CD4-positive, alpha-beta T cell (primary cell): ENCODE measurements at regions not wholly inside any gene's neighbourhood (a gene's known extent, or its start where the extent isn't known, plus 50 kb on each side); places are given as distances from the start of the nearest gene placed in this dataset.

Source experiments
- ATAC-seq: fragments of 200-7000 bp; cut with Tn5 transposase; one replicate; pipeline ENCODE4 v1.10.0; 2022; ENCODE audit warnings: mild to moderate bottlenecking; ENCODE audit not compliant: poor library complexity
- CTCF ChIA-PET: fragments of 350-600 bp; sonication (Branson Sonifier 250); formaldehyde crosslinking; loops from one replicate; lab custom pipeline; 2021; ENCODE audit warnings: antibody characterized with exemption, inconsistent platforms; lab: Charles Lee
- POLR2A ChIA-PET: fragments of 350-600 bp; sonication (Branson Sonifier 250); formaldehyde crosslinking; loops from one replicate; lab custom pipeline; 2021; ENCODE audit warnings: antibody characterized with exemption, inconsistent platforms; lab: Charles Lee
- DNase-seq, 14 experiments: peaks; one replicate each; pipeline ENCODE4 v3.0.0-alpha.2; 2013 to 2020; ENCODE audit warnings: mixed read lengths in 2 of 14
- H3K27ac ChIP-seq, 2 donors: one replicate each; pipeline versions ENCODE4 v1.5.1 to v1.7.0; 2013; ENCODE audit warnings: low read length in 2 of 2, low read depth in 1 of 2, mild to moderate bottlenecking in 1 of 2
- H3K27me3 ChIP-seq, 2 experiments: 1 replicate in 1 of 2; 2 replicates in 1 of 2; pipeline versions ENCODE4 v1.6.1 to v1.7.0; 2013; ENCODE audit warnings: low read length in 2 of 2, control low read depth in 1 of 2, mild to moderate bottlenecking in 1 of 2, moderate library complexity in 1 of 2; ENCODE audit not compliant: insufficient read depth in 2 of 2, control insufficient read depth in 1 of 2
- H3K36me3 ChIP-seq: one replicate; pipeline ENCODE4 v1.6.1; 2013; ENCODE audit warnings: low read length, control low read depth; ENCODE audit not compliant: insufficient read depth
- H3K4me1 ChIP-seq: one replicate; pipeline ENCODE4 v1.6.1; 2013; ENCODE audit warnings: low read length, control low read depth; ENCODE audit not compliant: insufficient read depth
- H3K4me3 ChIP-seq: one replicate; pipeline ENCODE4 v1.5.1; 2013; ENCODE audit warnings: mild to moderate bottlenecking, low read length, moderate library complexity
- H3K9me3 ChIP-seq, 2 experiments: 1 replicate in 1 of 2; 2 replicates in 1 of 2; pipeline versions ENCODE4 v1.6.1 to v1.7.0; 2013; ENCODE audit warnings: low read length in 2 of 2, mild to moderate bottlenecking in 2 of 2, control low read depth in 1 of 2, moderate library complexity in 1 of 2; ENCODE audit not compliant: control insufficient read depth in 1 of 2, insufficient read depth in 1 of 2
- H3K27ac Mint-ChIP-seq: one replicate; pipeline ENCODE4 v1.8.0; 2020; ENCODE audit warnings: mixed read lengths
- H3K27me3 Mint-ChIP-seq: one replicate; pipeline ENCODE4 v1.8.0; 2021; ENCODE audit warnings: mixed read lengths
- H3K36me3 Mint-ChIP-seq: one replicate; pipeline ENCODE4 v1.8.0; 2021; ENCODE audit warnings: low read depth, mixed read lengths
- H3K4me1 Mint-ChIP-seq: one replicate; pipeline ENCODE4 v1.8.0; 2021; ENCODE audit warnings: low read depth, mixed read lengths
- H3K4me3 Mint-ChIP-seq: one replicate; pipeline ENCODE4 v1.8.0; 2020; ENCODE audit warnings: mild to moderate bottlenecking, mixed read lengths
- H3K9me3 Mint-ChIP-seq: one replicate; pipeline ENCODE4 v1.8.0; 2020; ENCODE audit warnings: mixed read lengths
- CTCF ChIP-seq: fragments of 200-600 bp; IDR thresholded peaks from one replicate; pipeline ENCODE4 v1.8.0; 2022; ENCODE audit warnings: antibody characterized with exemption, mild to moderate bottlenecking
- intact Hi-C, 2 experiments: fragments of 100-400 bp; cut with DNase I in 1 of 2; cut with micrococcal nuclease in 1 of 2; formaldehyde crosslinking; loops; one replicate each; pipeline versions ENCODE4 v1.15.1 to v1.9.0; 2023 to 2025; cut with DNase I, micrococcal nuclease

GRCh38 chr3:187805774-187806173, 60.5 kb upstream of the BCL6 start:
- no peaks in the 10 kb centered on the region for H3K9me3 Mint-ChIP-seq
- H3K4me3 ChIP-seq: no peak overlapping the region
- no peak overlapping the region for H3K4me3 Mint-ChIP-seq
- no peak overlapping the region for H3K27ac Mint-ChIP-seq
- peaks cover 20% of the 10 kb centered on the region for H3K4me1 Mint-ChIP-seq
- ATAC-seq: no peak
- no peaks in the 10 kb centered on the region for H3K27me3 ChIP-seq
- POLR2A ChIA-PET: interaction anchor here (1.1 kb wide), 1 partner anchor 60 kb away, joined by 3 read pairs; the partner anchor contains the start of gene BCL6
- no peak for DNase-seq
- peaks cover 11% of the 10 kb centered on the region for H3K4me1 ChIP-seq
- CTCF ChIA-PET: no interaction called here
- no peaks in the 10 kb centered on the region for H3K27me3 Mint-ChIP-seq
- no peaks in the 10 kb centered on the region for H3K36me3 Mint-ChIP-seq
- H3K27ac ChIP-seq: no peak overlapping the region
- no peaks in the 10 kb centered on the region for H3K36me3 ChIP-seq
- no peaks in the 10 kb centered on the region for H3K9me3 ChIP-seq
- intact Hi-C loops: no loop called here
- TF ChIP-seq CTCF: no peak

- Histone ChIP-seq H3K36me3 (no peaks in the 10 kb centered on the region), H3K9me3 (no peaks in the 10 kb centered on the region), H3K27ac (no peak overlapping the region), H3K27me3 (no peaks in the 10 kb centered on the region), H3K4me3 (no peak overlapping the region), H3K4me1 (peaks cover 5% of the 10 kb centered on the region)
- no peak for ATAC-seq
- Mint-ChIP-seq H3K36me3 (no peaks in the 10 kb centered on the region), H3K4me1 (peaks cover 15% of the 10 kb centered on the region), H3K9me3 (no peaks in the 10 kb centered on the region), H3K27ac (no peak overlapping the region), H3K4me3 (no peak overlapping the region), H3K27me3 (no peaks in the 10 kb centered on the region)
- no peak for DNase-seq
- POLR2A ChIA-PET: interaction anchor here (1.1 kb wide), 1 partner anchor 61 kb away, joined by 3 read pairs; the partner anchor contains the start of gene BCL6
- CTCF ChIA-PET: no interaction called here
- intact Hi-C loops: no loop called here
- no peak for TF ChIP-seq CTCF
These were observed 62.0 kb upstream of the BCL6 start for GRCh38 chr3:187807086-187807862.

GRCh38 chr3:187808527-187808895, 63.2 kb upstream of the BCL6 start:
- intact Hi-C loops: no loop called here

More at GRCh38 chr3:187808527-187808895, 63.2 kb upstream of the BCL6 start:
- no peak overlapping the region for H3K4me3 ChIP-seq
- no peak overlapping the region for H3K27ac ChIP-seq
- no peaks in the 10 kb centered on the region for H3K36me3 Mint-ChIP-seq
- peaks cover 5% of the 10 kb centered on the region for H3K4me1 Mint-ChIP-seq
- ChIA-PET POLR2A (no interaction called here), CTCF (no interaction called here)
- H3K27ac Mint-ChIP-seq: no peak overlapping the region
- DNase-seq: no peak
- no peaks in the 10 kb centered on the region for H3K27me3 ChIP-seq
- no peaks in the 10 kb centered on the region for H3K36me3 ChIP-seq
- no peak overlapping the region for H3K4me3 Mint-ChIP-seq
- no peaks in the 10 kb centered on the region for H3K27me3 Mint-ChIP-seq
- no peak for ATAC-seq
- no peaks in the 10 kb centered on the region for H3K9me3 ChIP-seq
- H3K9me3 Mint-ChIP-seq: no peaks in the 10 kb centered on the region
- H3K4me1 ChIP-seq: no peaks in the 10 kb centered on the region
- TF ChIP-seq CTCF: no peak
